Panc1 (cell line): ENCODE measurements at regions not wholly inside any gene's neighbourhood (a gene's known extent, or its start where the extent isn't known, plus 50 kb on each side); places are given as distances from the start of the nearest gene placed in this dataset.
"Not testable (repeated sequence)": the region's sequence is repeated elsewhere in the genome, so short reads cannot be mapped to it uniquely, and the experiment has no call there.

Source experiments
- ATAC-seq: fragments of 200-7000 bp; cut with Tn5 transposase; 2 replicates; pipeline ENCODE4 v1.9.1; 2020; ENCODE audit warnings: mild to moderate bottlenecking, moderate library complexity
- BruUV-seq: library from RNA; stranded (reverse); fragments of 400-500 nt; replicated peaks from 2 replicates; lab custom pipeline; 2021; lab: Mats Ljungman, UMichigan
- CTCF ChIA-PET: fragments of 300-600 bp; sonication (Branson Sonifier 250); formaldehyde crosslinking; loops from one replicate; lab custom pipeline; 2022; ENCODE audit warnings: antibody characterized with exemption; lab: Charles Lee
- POLR2A ChIA-PET: fragments of 300-600 bp; sonication (Branson Sonifier 250); formaldehyde crosslinking; loops from one replicate; lab custom pipeline; 2022; ENCODE audit warnings: antibody characterized with exemption; lab: Charles Lee
- DNase-seq: peaks from one replicate; pipeline ENCODE4 v3.0.0-alpha.2; 2010; ENCODE audit warnings: low read depth, low spot score
- H3K27ac ChIP-seq: 2 replicates; pipeline ENCODE4 v1.5.1; 2011; ENCODE audit warnings: mild to moderate bottlenecking, low read length, inconsistent platforms
- H3K27me3 ChIP-seq: fragments of 200-500 bp; sonication (Bioruptor generic); 2 replicates; pipeline ENCODE4 v1.6.0; 2014; ENCODE audit warnings: low read length, inconsistent platforms; ENCODE audit not compliant: control insufficient read depth, insufficient read depth
- H3K36me3 ChIP-seq: fragments of 200-500 bp; sonication (Bioruptor generic); 2 replicates; pipeline ENCODE4 v1.5.1; 2014; ENCODE audit warnings: inconsistent platforms, mild to moderate bottlenecking, low read length, moderate library complexity; ENCODE audit not compliant: control insufficient read depth, insufficient read depth
- H3K4me1 ChIP-seq: 2 replicates; pipeline ENCODE4 v1.5.1; 2011; ENCODE audit warnings: inconsistent platforms, mild to moderate bottlenecking, low read length, moderate library complexity; ENCODE audit not compliant: control insufficient read depth, insufficient read depth
- H3K4me3 ChIP-seq, 2 experiments: 2 replicates each; pipeline ENCODE4 v1.5.1; 2011 to 2012; ENCODE audit warnings: low read depth in 2 of 2, low read length in 2 of 2, mild to moderate bottlenecking in 2 of 2, inconsistent platforms in 1 of 2, moderate library complexity in 1 of 2
- H3K9me3 ChIP-seq: fragments of 200-500 bp; sonication (Bioruptor generic); 2 replicates; pipeline ENCODE4 v1.5.1; 2014; ENCODE audit warnings: low read depth, mild to moderate bottlenecking, inconsistent platforms, low read length, moderate library complexity; ENCODE audit not compliant: control insufficient read depth, insufficient read depth
- POLR2AphosphoS5 ChIP-seq: IDR thresholded peaks from 2 replicates; pipeline ENCODE4 v1.6.1; 2012; ENCODE audit warnings: mild to moderate bottlenecking, low read depth, low read length, moderate library complexity
- REST ChIP-seq, 2 experiments: IDR thresholded peaks; 2 replicates each; pipeline ENCODE4 v1.6.1; 2011 to 2012; ENCODE audit warnings: low read depth in 2 of 2, control low read depth in 1 of 2, low read length in 1 of 2, mild to moderate bottlenecking in 1 of 2, moderate library complexity in 1 of 2; ENCODE audit not compliant: insufficient read depth in 1 of 2
- TCF7L2 ChIP-seq: IDR thresholded peaks from 2 replicates; pipeline ENCODE4 v1.6.1; 2011; ENCODE audit warnings: mild to moderate bottlenecking, low read depth, low read length, inconsistent platforms
- in situ Hi-C: cut with HindIII; loops from 2 replicates; pipeline ENCODE4 v1.10.0; 2016; ENCODE audit warnings: low sequenced_read_pairs, low pct_unique_long_range_greater_than_20kb
- intact Hi-C: fragments of 100-400 bp; cut with micrococcal nuclease; formaldehyde crosslinking; loops from one replicate; pipeline ENCODE4 v1.10.0; 2022; ENCODE audit not compliant: unreplicated experiment

- intact Hi-C loops: no loop called here
- no peaks in the 10 kb centered on the region for H3K9me3 ChIP-seq
- no peaks in the 10 kb centered on the region for H3K36me3 ChIP-seq
- BruUV-seq: no TSS peak
- ChIA-PET CTCF (interaction anchor here (0.7 kb wide), 1 partner anchor 59 kb away, joined by 3 read pairs; no protein-coding TSS in a partner anchor), POLR2A (no interaction called here)
- no peaks in the 10 kb centered on the region for H3K4me1 ChIP-seq
- no peak for DNase-seq
- H3K27me3 ChIP-seq: no peaks in the 10 kb centered on the region
- in situ Hi-C loops: no loop called here
- no peak overlapping the region for H3K4me3 ChIP-seq
- no peak overlapping the region for H3K27ac ChIP-seq
- no peak for ATAC-seq
- no peak for TF ChIP-seq TCF7L2
- no peak for TF ChIP-seq REST (IDR thresholded peaks at IDR 0.05; ENCODE audit: insufficient read depth in 1 of 2, low read depth in 2 of 2, low read length in 1 of 2)
These were observed 729.1 kb upstream of the MGAT4C start for GRCh38 chr12:86985298-86985697.

- intact Hi-C loops, H3K27ac ChIP-seq, in situ Hi-C loops, DNase-seq, H3K4me3 ChIP-seq, BruUV-seq, H3K4me1 ChIP-seq, H3K27me3 ChIP-seq, POLR2A ChIA-PET, H3K9me3 ChIP-seq, CTCF ChIA-PET, H3K36me3 ChIP-seq, ATAC-seq: not testable (repeated sequence)
These were observed 714.4 kb upstream of the MGAT4C start for GRCh38 chr12:86970595-86970994.

GRCh38 chr12:86959766-86960458, 703.7 kb upstream of the MGAT4C start:
- H3K9me3 ChIP-seq: no peaks in the 10 kb centered on the region
- ATAC-seq (no peak), DNase-seq (no peak)
- H3K4me3 ChIP-seq: no peak overlapping the region
- ChIA-PET POLR2A (no interaction called here), CTCF (no interaction called here)
- TF ChIP-seq REST (IDR thresholded peaks at IDR 0.05; ENCODE audit: insufficient read depth in 1 of 2, low read depth in 2 of 2, low read length in 1 of 2) (no peak), POLR2AphosphoS5 (no peak)
- intact Hi-C loops (no loop called here), in situ Hi-C loops (no loop called here)
- H3K36me3 ChIP-seq: no peaks in the 10 kb centered on the region
- H3K27ac ChIP-seq: no peak overlapping the region
- no peaks in the 10 kb centered on the region for H3K4me1 ChIP-seq
- H3K27me3 ChIP-seq: no peaks in the 10 kb centered on the region
- BruUV-seq: no TSS peak
